ENCODE measurements at regions not wholly inside any gene's neighbourhood (a gene's known extent, or its start where the extent isn't known, plus 50 kb on each side); places are given as distances from the start of the nearest gene placed in this dataset.

DNA sequence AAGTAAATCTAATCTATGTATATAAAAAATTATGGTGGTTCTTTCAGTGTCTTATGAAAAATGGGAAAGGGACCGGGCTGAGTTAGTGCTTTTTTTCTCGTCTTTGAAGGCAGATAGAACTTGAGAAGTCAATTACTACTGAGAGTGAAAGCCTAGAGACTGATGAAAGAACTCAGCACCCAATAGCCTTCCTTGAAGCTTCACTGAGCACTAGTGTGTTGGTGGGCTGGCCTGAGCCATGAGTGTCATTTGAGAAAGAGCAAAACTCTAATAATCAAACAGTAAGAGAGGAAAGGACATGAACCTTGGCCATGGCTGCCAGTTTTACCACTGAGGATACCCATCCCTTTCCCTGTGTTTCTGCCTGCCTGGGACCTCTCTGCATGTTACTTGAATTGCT, 428.3 kb upstream of the RASGRP1 start:
- TF ChIP-seq ZFP30 (CRISPR knock-in tag; IDR thresholded peaks at IDR 0.05) (no peak), PPARA (CRISPR knock-in tag; IDR thresholded peaks at IDR 0.05; ENCODE audit: borderline replicate concordance) (no peak), POU6F1 (CRISPR knock-in tag; IDR thresholded peaks at IDR 0.05; ENCODE audit: borderline replicate concordance, low read depth) (no peak), TCF4 (CRISPR knock-in tag; IDR thresholded peaks at IDR 0.05; ENCODE audit: borderline replicate concordance) (no peak), CSDC2 (CRISPR knock-in tag; IDR thresholded peaks at IDR 0.05) (no peak), CSRNP3 (CRISPR knock-in tag; IDR thresholded peaks at IDR 0.05) (no peak), ISL1 (CRISPR knock-in tag; IDR thresholded peaks at IDR 0.05) (no peak), ZNF565 (CRISPR knock-in tag; conservative IDR thresholded peaks at IDR 0.05; ENCODE audit: low read depth) (no peak), BACH2 (CRISPR knock-in tag; IDR thresholded peaks at IDR 0.05; ENCODE audit: borderline replicate concordance) (no peak)
- TF ChIP-seq, protein P1, sequence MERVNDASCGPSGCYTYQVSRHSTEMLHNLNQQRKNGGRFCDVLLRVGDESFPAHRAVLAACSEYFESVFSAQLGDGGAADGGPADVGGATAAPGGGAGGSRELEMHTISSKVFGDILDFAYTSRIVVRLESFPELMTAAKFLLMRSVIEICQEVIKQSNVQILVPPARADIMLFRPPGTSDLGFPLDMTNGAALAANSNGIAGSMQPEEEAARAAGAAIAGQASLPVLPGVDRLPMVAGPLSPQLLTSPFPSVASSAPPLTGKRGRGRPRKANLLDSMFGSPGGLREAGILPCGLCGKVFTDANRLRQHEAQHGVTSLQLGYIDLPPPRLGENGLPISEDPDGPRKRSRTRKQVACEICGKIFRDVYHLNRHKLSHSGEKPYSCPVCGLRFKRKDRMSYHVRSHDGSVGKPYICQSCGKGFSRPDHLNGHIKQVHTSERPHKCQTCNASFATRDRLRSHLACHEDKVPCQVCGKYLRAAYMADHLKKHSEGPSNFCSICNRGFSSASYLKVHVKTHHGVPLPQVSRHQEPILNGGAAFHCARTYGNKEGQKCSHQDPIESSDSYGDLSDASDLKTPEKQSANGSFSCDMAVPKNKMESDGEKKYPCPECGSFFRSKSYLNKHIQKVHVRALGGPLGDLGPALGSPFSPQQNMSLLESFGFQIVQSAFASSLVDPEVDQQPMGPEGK (CRISPR knock-in tag; IDR thresholded peaks at IDR 0.05; ENCODE audit: borderline replicate concordance) = no peak
- no peak for ATAC-seq

- TF ChIP-seq CSRNP3 (CRISPR knock-in tag; IDR thresholded peaks at IDR 0.05) (no peak), GLIS3 (CRISPR knock-in tag; IDR thresholded peaks at IDR 0.05) (no peak), ZNF8 (CRISPR knock-in tag; IDR thresholded peaks at IDR 0.05) (no peak), OSR1 (CRISPR knock-in tag; IDR thresholded peaks at IDR 0.05) (no peak), ZNF70 (CRISPR knock-in tag; IDR thresholded peaks at IDR 0.05) (no peak), RARB (CRISPR knock-in tag; IDR thresholded peaks at IDR 0.05) (no peak), BACH2 (CRISPR knock-in tag; IDR thresholded peaks at IDR 0.05; ENCODE audit: borderline replicate concordance) (no peak), ARNTL (CRISPR knock-in tag; IDR thresholded peaks at IDR 0.05; ENCODE audit: borderline replicate concordance, low read depth) (no peak), ISL1 (CRISPR knock-in tag; IDR thresholded peaks at IDR 0.05) (no peak), ZFP30 (CRISPR knock-in tag; IDR thresholded peaks at IDR 0.05) (no peak), ZC3H10 (CRISPR knock-in tag; IDR thresholded peaks at IDR 0.05) (no peak), ZNF565 (CRISPR knock-in tag; conservative IDR thresholded peaks at IDR 0.05; ENCODE audit: low read depth) (no peak)
- TF ChIP-seq, protein P1 (CRISPR knock-in tag; IDR thresholded peaks at IDR 0.05; ENCODE audit: borderline replicate concordance) = no peak
- ATAC-seq = no peak
Measured at GRCh38 chr15:38994310-38994709, 429.7 kb upstream of the RASGRP1 start.

DNA sequence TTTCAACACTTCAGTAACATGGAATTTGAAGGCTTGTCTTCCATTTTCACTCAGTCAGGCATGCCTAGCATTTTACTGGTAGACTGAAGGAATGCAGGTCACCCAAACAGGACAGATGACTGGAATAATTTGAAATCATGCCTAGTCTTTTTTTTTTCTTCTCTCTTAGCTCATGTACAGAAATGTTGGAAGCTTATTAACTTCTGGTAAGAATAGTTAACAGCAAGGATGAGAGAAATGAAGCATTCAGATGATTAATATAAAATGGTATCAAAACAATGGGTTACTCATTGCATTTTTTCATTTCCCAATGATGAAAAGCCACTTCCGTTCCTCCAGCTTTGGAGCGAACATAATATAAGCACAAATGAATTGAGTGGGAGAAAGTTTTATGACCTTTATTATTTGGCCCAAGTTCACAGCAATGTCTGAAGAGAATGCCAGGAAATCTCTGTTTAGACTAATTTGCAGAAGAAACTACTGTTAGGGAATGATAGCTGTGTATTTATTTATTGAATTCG, 431.6 kb upstream of the RASGRP1 start:
- peak; percentile 67 for ATAC-seq
- TF ChIP-seq TSHZ2 (CRISPR knock-in tag; IDR thresholded peaks at IDR 0.05) (no peak), ZNF565 (CRISPR knock-in tag; conservative IDR thresholded peaks at IDR 0.05; ENCODE audit: low read depth) (no peak), ZC3H10 (CRISPR knock-in tag; IDR thresholded peaks at IDR 0.05) (no peak), ZFP30 (CRISPR knock-in tag; IDR thresholded peaks at IDR 0.05) (no peak), ZFP3 (CRISPR knock-in tag; IDR thresholded peaks at IDR 0.05) (no peak), POU6F1 (CRISPR knock-in tag; IDR thresholded peaks at IDR 0.05; ENCODE audit: borderline replicate concordance, low read depth) (no peak), ISL1 (CRISPR knock-in tag; IDR thresholded peaks at IDR 0.05) (no peak; the same call in none of the 2 replicates), SNAI2 (CRISPR knock-in tag; IDR thresholded peaks at IDR 0.05) (no peak), BACH2 (CRISPR knock-in tag; IDR thresholded peaks at IDR 0.05; ENCODE audit: borderline replicate concordance) (no peak), GLIS3 (CRISPR knock-in tag; IDR thresholded peaks at IDR 0.05) (no peak), OSR1 (CRISPR knock-in tag; IDR thresholded peaks at IDR 0.05) (no peak), PPARA (CRISPR knock-in tag; IDR thresholded peaks at IDR 0.05; ENCODE audit: borderline replicate concordance) (no peak)
- TF ChIP-seq, protein P2, sequence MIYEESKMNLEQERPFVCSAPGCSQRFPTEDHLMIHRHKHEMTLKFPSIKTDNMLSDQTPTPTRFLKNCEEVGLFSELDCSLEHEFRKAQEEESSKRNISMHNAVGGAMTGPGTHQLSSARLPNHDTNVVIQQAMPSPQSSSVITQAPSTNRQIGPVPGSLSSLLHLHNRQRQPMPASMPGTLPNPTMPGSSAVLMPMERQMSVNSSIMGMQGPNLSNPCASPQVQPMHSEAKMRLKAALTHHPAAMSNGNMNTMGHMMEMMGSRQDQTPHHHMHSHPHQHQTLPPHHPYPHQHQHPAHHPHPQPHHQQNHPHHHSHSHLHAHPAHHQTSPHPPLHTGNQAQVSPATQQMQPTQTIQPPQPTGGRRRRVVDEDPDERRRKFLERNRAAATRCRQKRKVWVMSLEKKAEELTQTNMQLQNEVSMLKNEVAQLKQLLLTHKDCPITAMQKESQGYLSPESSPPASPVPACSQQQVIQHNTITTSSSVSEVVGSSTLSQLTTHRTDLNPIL (CRISPR knock-in tag; IDR thresholded peaks at IDR 0.05; ENCODE audit: low read depth) = no peak
